GM23248 (cell line): ENCODE measurements at regions not wholly inside any gene's neighbourhood (a gene's known extent, or its start where the extent isn't known, plus 50 kb on each side); places are given as distances from the start of the nearest gene placed in this dataset.

Experiments used
- EZH2 ChIP-seq: fragments of 200-600 bp; sonication (generic); IDR thresholded peaks from 2 replicates; pipeline ENCODE4 v1.6.1; 2018; ENCODE audit warnings: antibody characterized with exemption, mild to moderate bottlenecking; ENCODE audit not compliant: insufficient read depth, poor library complexity, severe bottlenecking
- EZH2phosphoT487 ChIP-seq: fragments of 200-600 bp; sonication (generic); IDR thresholded peaks from 2 replicates; pipeline ENCODE4 v1.6.1; 2018; ENCODE audit warnings: antibody characterized with exemption, moderate library complexity, mild to moderate bottlenecking, low read depth; ENCODE audit not compliant: insufficient read depth

DNA sequence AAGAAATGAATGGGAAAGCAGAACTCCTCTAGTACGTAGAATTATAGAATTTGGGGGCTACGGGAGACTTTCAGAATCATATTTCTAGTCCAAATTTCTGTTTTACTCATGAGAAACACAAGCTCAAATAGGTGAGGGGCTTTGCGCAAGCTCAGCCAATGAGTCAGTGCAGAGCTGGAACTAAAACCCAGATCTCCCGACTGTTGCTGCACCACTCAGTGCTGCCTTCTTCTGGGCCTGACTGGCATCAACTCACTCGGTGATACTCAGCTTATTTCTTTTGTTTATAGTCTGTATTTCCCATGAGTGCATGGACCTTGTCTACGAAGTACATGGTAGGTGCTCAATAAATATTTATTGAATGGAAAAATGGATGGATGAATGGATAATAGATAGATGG is 280.2 kb downstream of the CDK5RAP2 start:
- TF ChIP-seq EZH2phosphoT487 (no peak), EZH2 (no peak)
